ENCODE measurements at regions not wholly inside any gene's neighbourhood (a gene's known extent, or its start where the extent isn't known, plus 50 kb on each side); places are given as distances from the start of the nearest gene placed in this dataset.

GRCh38 chr6:147870506-147871110 is 362.1 kb downstream of the SAMD5 start:
- TF ChIP-seq CTCF (IDR thresholded peaks at IDR 0.05) (no peak), POLR2A (IDR thresholded peaks at IDR 0.05) (no peak)

Data from body of pancreas (tissue), 4 donors.